ENCODE measurements at regions not wholly inside any gene's neighbourhood (a gene's known extent, or its start where the extent isn't known, plus 50 kb on each side); places are given as distances from the start of the nearest gene placed in this dataset.

DNA sequence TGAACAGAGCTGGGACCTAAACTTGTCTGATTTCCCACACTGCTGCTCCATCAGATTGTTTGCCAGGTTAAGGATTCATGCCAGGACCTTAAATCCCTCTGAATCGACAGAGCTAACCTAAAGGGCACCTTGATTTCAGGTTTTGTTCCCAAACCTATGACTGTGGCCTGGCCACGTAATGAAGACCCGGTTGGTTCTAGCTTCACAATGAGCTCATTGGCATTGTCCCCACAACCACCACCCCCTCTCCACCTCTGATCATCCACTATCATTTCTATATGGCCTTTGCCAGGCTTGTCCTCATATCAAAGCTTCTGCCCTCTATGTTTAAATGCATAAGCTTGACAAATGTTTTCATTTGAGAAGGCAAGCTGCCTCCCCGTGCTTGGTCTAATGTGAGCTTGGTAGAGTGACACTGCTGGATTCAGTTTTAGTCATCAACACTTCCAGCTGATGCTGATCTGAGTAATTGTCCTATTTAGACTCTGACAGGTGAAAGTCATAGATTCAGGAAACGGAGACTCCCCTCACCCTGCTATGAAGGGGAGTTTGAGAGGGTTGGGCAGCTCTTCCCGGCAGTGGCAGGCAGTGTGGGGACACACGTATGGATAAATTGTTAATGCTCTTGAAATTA, 407.1 kb upstream of the CFAP20DC start:
- H3K4me3 Mint-ChIP-seq = no peak overlapping the region
- no peak for DNase-seq
- Histone ChIP-seq H3K27me3 (replicated peaks in 1 of 2; ENCODE audit: control insufficient read depth in 2 of 2, extremely low read depth in 1 of 2, insufficient read depth in 2 of 2, low read length in 1 of 2) (no peaks in the 10 kb centered on the region), H3K27ac (ENCODE audit: low read length) (no peak overlapping the region), H3K9me3 (no peaks in the 10 kb centered on the region), H3K4me3 (ENCODE audit: control insufficient read depth in 1 of 2, extremely low read depth in 1 of 2, low read length in 1 of 2) (no peak overlapping the region), H3K4me1 (ENCODE audit: control insufficient read depth in 1 of 2, extremely low read depth in 1 of 2, insufficient read depth in 2 of 2, low read length in 2 of 2) (peaks cover 8 to 17% of the 10 kb centered on the region in 2 experiments), H3K36me3 (ENCODE audit: control insufficient read depth in 2 of 2, extremely low read depth in 1 of 2, insufficient read depth in 1 of 2, low read length in 1 of 2) (no peaks in the 10 kb centered on the region)
- no peak for ATAC-seq (replicated peaks in 1 of 4)
- ChIA-PET POLR2A (interaction anchor here in 1 of 2 donors (0.6 kb wide), 1 partner anchor 149 kb away, joined by 4 read pairs; no protein-coding TSS in a partner anchor), CTCF (no interaction called here)
- 52% methylated on average over 4 of the region's 7 CpGs for WGBS (ENCODE audit: insufficient coverage)
- peaks cover 0 to 19% (median 7%) of the 10 kb centered on the region in 3 donors for H3K9me3 Mint-ChIP-seq
- peak overlapping the region in 1 of 2 donors; percentile 40 for H3K27ac Mint-ChIP-seq
- no peaks in the 10 kb centered on the region for H3K36me3 Mint-ChIP-seq
- H3K4me1 Mint-ChIP-seq = peaks cover 24 to 39% (median 26%) of the 10 kb centered on the region in 3 donors
- H3K27me3 Mint-ChIP-seq = no peaks in the 10 kb centered on the region

GRCh38 chr3:59451800-59452746, 402.2 kb upstream of the CFAP20DC start:
- H3K36me3 ChIP-seq (ENCODE audit: control insufficient read depth in 2 of 2, extremely low read depth in 1 of 2, insufficient read depth in 1 of 2, low read length in 1 of 2) = peaks cover 0 to 3% of the 10 kb centered on the region in 2 donors
- Mint-ChIP-seq H3K27ac (peak overlapping the region; percentile 95 to 98), H3K9me3 (peaks cover 0 to 12% (median 11%) of the 10 kb centered on the region in 3 donors), H3K4me1 (peaks cover 71 to 76% (median 72%) of the 10 kb centered on the region in 3 donors), H3K36me3 (no peaks in the 10 kb centered on the region), H3K27me3 (no peaks in the 10 kb centered on the region), H3K4me3 (peak overlapping the region; percentile 54 to 70 (median 56))
- peak in 16 of 35 experiments; percentile 5 to 37 (median 16) for DNase-seq
- no peaks in the 10 kb centered on the region for H3K9me3 ChIP-seq
- peak overlapping the region; percentile 96 for H3K27ac ChIP-seq (ENCODE audit: low read length)
- ChIA-PET CTCF (interaction anchor here (0.6 to 2.8 kb wide), 5 partner anchors 11 to 1931 kb away, joined by 3 to 9 read pairs (median 3); no protein-coding TSS in a partner anchor), POLR2A (interaction anchor here (0.7 to 2.5 kb wide), 2 partner anchors 16 to 26 kb away, joined by 3 to 11 read pairs; no protein-coding TSS in a partner anchor)
- WGBS (ENCODE audit: insufficient coverage) = 17% methylated on average over 1 of the region's 7 CpGs
- H3K27me3 ChIP-seq (replicated peaks in 1 of 2; ENCODE audit: control insufficient read depth in 2 of 2, extremely low read depth in 1 of 2, insufficient read depth in 2 of 2, low read length in 1 of 2) = no peaks in the 10 kb centered on the region
- peaks cover 42% of the 10 kb centered on the region in 2 experiments for H3K4me1 ChIP-seq (ENCODE audit: control insufficient read depth in 1 of 2, extremely low read depth in 1 of 2, insufficient read depth in 2 of 2, low read length in 2 of 2)
- peak in 3 of 4 experiments; percentile 11 to 18 (median 17) for ATAC-seq (replicated peaks in 1 of 4)
- peak overlapping the region in 1 of 2 donors; percentile 18 for H3K4me3 ChIP-seq (ENCODE audit: control insufficient read depth in 1 of 2, extremely low read depth in 1 of 2, low read length in 1 of 2)

DNA sequence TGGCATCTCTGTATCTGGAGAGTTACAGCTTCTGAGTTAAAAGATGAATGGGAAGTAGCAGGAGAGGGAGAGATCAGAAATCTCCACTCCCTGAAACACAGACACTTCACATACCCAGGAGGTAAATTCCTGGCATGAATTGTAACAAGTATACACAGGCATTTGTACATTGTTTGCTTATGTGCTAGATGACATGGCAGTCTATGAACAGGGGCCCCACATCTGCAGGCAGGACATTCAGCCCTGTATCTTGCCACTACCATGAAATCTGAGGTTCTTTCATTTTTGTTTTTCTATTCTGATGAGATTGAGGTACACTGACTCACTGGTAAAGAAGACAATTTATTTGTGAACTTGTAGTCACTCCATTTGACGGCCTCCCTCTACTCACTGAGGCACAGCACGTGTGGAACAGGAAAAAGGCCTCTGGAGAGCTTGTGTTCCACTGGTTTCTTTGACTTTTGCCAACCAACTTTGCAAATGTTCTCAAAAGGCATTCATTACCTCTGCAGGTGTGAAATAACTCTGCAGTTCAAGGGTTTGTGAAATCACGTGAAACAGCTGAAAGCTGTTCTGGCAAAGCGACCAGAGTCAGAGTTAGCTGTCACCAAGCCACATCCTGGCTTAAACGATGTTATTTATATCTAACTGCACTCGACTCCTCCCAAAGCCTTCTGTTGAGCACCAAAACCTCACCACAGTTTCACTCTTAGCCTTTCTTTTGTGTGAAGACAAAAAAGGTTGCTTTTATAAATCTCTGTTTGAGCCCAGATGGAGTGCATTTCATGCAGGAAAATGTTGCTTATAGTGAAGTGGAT, 401.3 kb upstream of the CFAP20DC start:
- Histone ChIP-seq H3K4me1 (ENCODE audit: control insufficient read depth in 1 of 2, extremely low read depth in 1 of 2, insufficient read depth in 2 of 2, low read length in 2 of 2) (peaks cover 42 to 44% of the 10 kb centered on the region in 2 experiments), H3K9me3 (no peaks in the 10 kb centered on the region), H3K27me3 (replicated peaks in 1 of 2; ENCODE audit: control insufficient read depth in 2 of 2, extremely low read depth in 1 of 2, insufficient read depth in 2 of 2, low read length in 1 of 2) (no peaks in the 10 kb centered on the region), H3K36me3 (ENCODE audit: control insufficient read depth in 2 of 2, extremely low read depth in 1 of 2, insufficient read depth in 1 of 2, low read length in 1 of 2) (peaks cover 0 to 3% of the 10 kb centered on the region in 2 donors), H3K4me3 (ENCODE audit: control insufficient read depth in 1 of 2, extremely low read depth in 1 of 2, low read length in 1 of 2) (peak overlapping the region in 1 of 2 donors; percentile 18), H3K27ac (ENCODE audit: low read length) (peak overlapping the region; percentile 96)
- Mint-ChIP-seq H3K27ac (peak overlapping the region; percentile 95 to 98), H3K4me3 (peak overlapping the region; percentile 54 to 70 (median 56)), H3K4me1 (peaks cover 78 to 83% (median 81%) of the 10 kb centered on the region in 3 donors), H3K27me3 (no peaks in the 10 kb centered on the region), H3K36me3 (no peaks in the 10 kb centered on the region), H3K9me3 (peaks cover 0 to 12% (median 11%) of the 10 kb centered on the region in 3 donors)
- CTCF ChIA-PET = interaction anchor here in 1 of 2 donors (0.6 to 2.8 kb wide), 4 partner anchors 10 to 407 kb away, joined by 3 to 9 read pairs (median 4); no protein-coding TSS in a partner anchor
- ATAC-seq (replicated peaks in 1 of 4) (peak; percentile 96 to 97 (median 96)), DNase-seq (peak; percentile 39 to 87 (median 67))
- 0% methylated on average over 2 of the region's 6 CpGs for WGBS (ENCODE audit: insufficient coverage)
- POLR2A ChIA-PET = interaction anchor here (0.7 to 2.5 kb wide), 2 partner anchors 17 to 26 kb away, joined by 3 to 11 read pairs; no protein-coding TSS in a partner anchor

- H3K4me1 Mint-ChIP-seq = peaks cover 84 to 91% (median 88%) of the 10 kb centered on the region in 3 donors
- CTCF ChIA-PET = interaction anchor here in 1 of 2 donors (1.0 to 2.8 kb wide), 2 partner anchors 26 to 76 kb away, joined by 4 to 9 read pairs; no protein-coding TSS in a partner anchor
- H3K27me3 Mint-ChIP-seq = no peaks in the 10 kb centered on the region
- no peaks in the 10 kb centered on the region for H3K9me3 ChIP-seq
- H3K9me3 Mint-ChIP-seq = peaks cover 0 to 12% (median 11%) of the 10 kb centered on the region in 3 donors
- ATAC-seq (replicated peaks in 1 of 4) (no peak), DNase-seq (no peak)
- no peaks in the 10 kb centered on the region for H3K27me3 ChIP-seq (replicated peaks in 1 of 2; ENCODE audit: control insufficient read depth in 2 of 2, extremely low read depth in 1 of 2, insufficient read depth in 2 of 2, low read length in 1 of 2)
- peaks cover 0 to 3% of the 10 kb centered on the region in 2 donors for H3K36me3 ChIP-seq (ENCODE audit: control insufficient read depth in 2 of 2, extremely low read depth in 1 of 2, insufficient read depth in 1 of 2, low read length in 1 of 2)
- H3K36me3 Mint-ChIP-seq = no peaks in the 10 kb centered on the region
- WGBS (ENCODE audit: insufficient coverage) = no CpG with 5 or more reads among the region's 5 CpGs
- H3K27ac Mint-ChIP-seq = peak overlapping the region; percentile 95 to 98
- H3K4me3 ChIP-seq (ENCODE audit: control insufficient read depth in 1 of 2, extremely low read depth in 1 of 2, low read length in 1 of 2) = no peak overlapping the region
- H3K4me1 ChIP-seq (ENCODE audit: control insufficient read depth in 1 of 2, extremely low read depth in 1 of 2, insufficient read depth in 2 of 2, low read length in 2 of 2) = peaks cover 44% of the 10 kb centered on the region in 2 experiments
- POLR2A ChIA-PET = no interaction called here
- H3K27ac ChIP-seq (ENCODE audit: low read length) = peak overlapping the region; percentile 96
- H3K4me3 Mint-ChIP-seq = peak overlapping the region in 1 of 3 donors; percentile 70
These were observed 400.6 kb upstream of the CFAP20DC start for GRCh38 chr3:59450437-59450836.

DNA sequence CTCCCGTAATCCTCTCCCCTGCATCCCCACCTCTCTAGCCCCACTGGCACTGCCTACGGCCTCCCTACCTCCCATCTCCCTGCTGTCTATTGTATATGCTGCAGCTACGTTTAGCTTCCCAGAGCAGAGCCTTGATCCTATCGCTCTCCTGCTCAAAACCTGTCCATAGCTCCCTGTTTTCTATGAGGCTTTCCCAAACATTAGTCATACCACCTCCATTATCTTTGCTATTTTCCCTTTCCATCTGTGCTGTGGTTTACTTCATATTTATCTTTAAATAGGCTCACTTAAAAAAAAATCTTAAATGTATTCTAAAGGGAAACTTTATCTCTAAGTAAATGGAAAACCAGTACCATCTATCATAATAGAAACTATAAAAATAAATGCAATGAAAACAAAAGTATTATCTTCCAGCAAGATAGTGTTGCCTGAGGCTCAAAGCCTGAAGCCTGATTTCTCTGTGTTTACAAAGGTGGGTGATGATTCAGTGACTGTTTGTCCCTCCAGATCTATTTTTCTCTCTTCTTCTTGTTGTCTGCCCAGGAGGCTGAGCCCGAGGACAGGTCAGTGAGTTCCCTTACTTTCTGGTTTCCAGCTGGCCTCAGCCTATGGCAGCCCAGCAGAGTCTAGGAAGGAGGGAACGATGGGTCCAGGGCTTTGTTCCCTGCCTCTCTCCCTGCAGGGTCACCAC, 397.1 kb upstream of the CFAP20DC start:
- DNase-seq (no peak), ATAC-seq (replicated peaks in 1 of 4) (no peak)
- H3K4me1 ChIP-seq (ENCODE audit: control insufficient read depth in 1 of 2, extremely low read depth in 1 of 2, insufficient read depth in 2 of 2, low read length in 2 of 2) = peaks cover 51% of the 10 kb centered on the region in 2 experiments
- H3K4me1 Mint-ChIP-seq = peaks cover 84 to 95% (median 93%) of the 10 kb centered on the region in 3 donors
- H3K27me3 Mint-ChIP-seq = no peaks in the 10 kb centered on the region
- peak overlapping the region; percentile 9 to 95 for H3K27ac Mint-ChIP-seq
- H3K4me3 ChIP-seq (ENCODE audit: control insufficient read depth in 1 of 2, extremely low read depth in 1 of 2, low read length in 1 of 2) = no peak overlapping the region
- CTCF ChIA-PET = no interaction called here
- 95% methylated on average over 6 of the region's 6 CpGs for WGBS (ENCODE audit: insufficient coverage)
- peaks cover 0 to 3% of the 10 kb centered on the region in 2 donors for H3K36me3 ChIP-seq (ENCODE audit: control insufficient read depth in 2 of 2, extremely low read depth in 1 of 2, insufficient read depth in 1 of 2, low read length in 1 of 2)
- POLR2A ChIA-PET = interaction anchor here in 1 of 2 donors (0.8 kb wide), 2 partner anchors 17 to 468 kb away, joined by 3 read pairs; no protein-coding TSS in a partner anchor
- no peak overlapping the region for H3K27ac ChIP-seq (ENCODE audit: low read length)
- H3K36me3 Mint-ChIP-seq = no peaks in the 10 kb centered on the region
- H3K4me3 Mint-ChIP-seq = peak overlapping the region in 1 of 3 donors; percentile 37
- H3K27me3 ChIP-seq (replicated peaks in 1 of 2; ENCODE audit: control insufficient read depth in 2 of 2, extremely low read depth in 1 of 2, insufficient read depth in 2 of 2, low read length in 1 of 2) = no peaks in the 10 kb centered on the region
- peaks cover 0 to 5% (median 4%) of the 10 kb centered on the region in 3 donors for H3K9me3 Mint-ChIP-seq
- no peaks in the 10 kb centered on the region for H3K9me3 ChIP-seq
